GM21723 (cell line): ENCODE measurements at regions not wholly inside any gene's neighbourhood (a gene's known extent, or its start where the extent isn't known, plus 50 kb on each side); places are given as distances from the start of the nearest gene placed in this dataset.
"Not testable (repeated sequence)": the region's sequence is repeated elsewhere in the genome, so short reads cannot be mapped to it uniquely, and the experiment has no call there.

Experiments
- ATAC-seq: cut with Tn5 transposase; IDR thresholded peaks from one replicate; pipeline ENCODE4 v1.9.1; 2021; ENCODE audit warnings: mild to moderate bottlenecking, moderate library complexity; ENCODE audit not compliant: unreplicated experiment

DNA sequence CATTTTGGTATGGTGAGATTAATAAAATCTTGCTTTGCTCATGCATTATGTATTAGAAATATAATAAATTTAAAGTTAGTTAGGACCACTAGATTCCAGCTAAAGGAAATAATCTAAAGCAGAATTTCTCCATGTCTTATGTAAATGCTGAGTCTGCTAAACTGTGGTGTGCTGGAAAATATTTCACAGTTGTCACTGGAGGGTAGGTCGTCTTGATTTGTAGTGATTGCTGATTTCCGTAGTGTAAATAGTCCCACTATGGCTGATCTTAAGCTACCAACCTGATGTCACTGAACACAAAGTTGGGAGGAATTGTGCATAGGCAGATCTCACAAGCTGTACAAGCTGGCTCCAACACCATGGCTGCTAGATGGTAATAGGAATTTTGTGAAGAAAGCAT, 133.4 kb upstream of the NR3C2 start:
- ATAC-seq = no peak

GRCh38 chr4:148574911-148575310, 132.7 kb upstream of the NR3C2 start:
- ATAC-seq = no peak

- ATAC-seq = no peak
Measured at GRCh38 chr4:148574502-148574901, 132.3 kb upstream of the NR3C2 start.

DNA sequence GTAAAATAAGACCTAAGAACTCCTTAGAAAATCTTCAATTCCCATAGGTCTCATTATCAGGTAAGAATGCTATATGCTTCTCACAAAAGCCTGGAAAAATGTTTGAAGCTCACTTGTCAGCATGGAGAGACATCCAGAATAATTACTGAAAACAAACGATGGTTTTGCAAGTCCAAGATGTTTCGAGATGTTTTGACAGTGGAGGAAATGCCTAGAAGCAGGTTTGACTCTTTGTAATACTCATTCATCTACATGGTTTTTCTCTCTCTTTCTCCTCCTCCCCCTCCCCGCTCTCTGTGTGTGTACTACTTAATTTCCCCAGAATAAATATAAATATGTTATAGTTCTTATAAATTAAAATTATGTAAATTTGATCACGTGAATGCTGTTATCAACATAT, 131.9 kb upstream of the NR3C2 start:
- no peak for ATAC-seq

- no peak for ATAC-seq
Measured at GRCh38 chr4:148573296-148573695, 131.1 kb upstream of the NR3C2 start.

DNA sequence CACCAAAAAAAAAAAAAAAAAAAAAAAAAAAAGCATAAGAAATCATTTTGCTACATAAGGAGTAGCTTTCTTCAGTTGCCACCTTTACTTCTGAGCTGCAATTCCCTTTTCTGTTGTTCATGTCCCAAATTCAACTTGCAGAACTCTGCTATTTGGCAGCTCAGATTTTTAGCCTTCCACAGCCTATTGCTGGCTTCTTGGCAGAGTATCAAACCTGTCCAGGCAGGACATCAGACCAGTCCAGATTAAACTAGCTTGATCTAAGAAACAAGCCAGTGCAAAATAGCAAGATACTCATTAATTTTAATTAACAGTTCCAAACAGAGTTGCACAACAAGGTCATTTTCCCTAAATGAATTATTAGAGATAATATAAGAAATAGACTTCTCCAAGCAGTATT, 123.6 kb upstream of the NR3C2 start:
- no peak for ATAC-seq

DNA sequence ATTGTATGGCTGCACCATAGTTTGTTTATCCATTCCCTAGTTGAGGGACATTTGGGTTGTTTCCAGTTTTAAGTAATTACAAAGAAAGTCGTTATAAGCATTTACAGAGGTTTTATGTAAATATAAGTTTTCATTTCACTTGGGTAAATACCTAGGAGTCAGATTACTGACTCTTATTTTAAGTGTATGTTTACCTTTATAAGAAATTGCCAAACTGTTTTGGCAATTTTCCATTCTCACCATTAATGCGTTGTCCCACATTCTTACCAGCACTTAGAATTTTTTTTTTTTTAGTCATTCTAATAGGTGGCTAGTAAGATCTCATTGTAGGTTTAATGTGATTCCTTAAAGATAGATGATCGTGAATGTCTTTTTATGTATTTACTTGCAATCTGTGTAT, 121.5 kb upstream of the NR3C2 start:
- no peak for ATAC-seq

GRCh38 chr4:148561467-148561866, 119.3 kb upstream of the NR3C2 start:
- no peak for ATAC-seq

DNA sequence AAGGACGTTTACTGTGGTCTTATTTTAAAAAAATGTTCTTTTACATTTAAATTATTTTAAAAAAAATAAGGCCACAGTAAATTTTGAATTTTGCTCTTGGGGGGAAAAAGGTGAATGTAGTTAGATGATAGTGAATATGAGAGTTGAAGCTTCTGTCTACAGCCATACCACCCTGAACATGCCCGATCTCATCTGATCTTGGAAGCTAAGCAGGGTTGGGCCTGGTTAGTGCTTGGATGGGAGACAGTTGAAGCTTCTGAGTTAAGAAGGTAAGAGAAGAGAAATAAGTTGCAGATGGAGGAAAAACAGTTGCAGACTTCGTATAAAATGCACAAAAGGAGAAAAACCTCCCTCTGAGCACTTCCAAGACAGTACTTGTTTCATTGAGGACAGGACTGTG, 115.6 kb upstream of the NR3C2 start:
- no peak for ATAC-seq

DNA sequence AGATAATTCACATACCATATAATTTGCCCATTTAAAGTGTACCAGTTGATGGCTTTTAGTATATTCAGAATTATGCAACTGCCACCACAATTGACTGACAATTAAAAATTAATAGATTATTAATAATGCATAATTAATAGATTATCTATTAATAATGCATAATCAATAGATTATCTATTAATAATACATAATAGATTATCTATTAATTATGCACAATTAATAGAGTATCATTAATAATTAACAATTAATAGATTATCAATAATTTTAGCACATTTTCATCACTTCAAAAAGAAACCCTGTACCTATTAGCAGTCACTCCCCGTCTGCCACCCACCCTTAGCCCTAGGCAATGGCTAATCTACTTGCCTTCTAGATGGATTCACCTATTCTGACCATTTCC, 108.6 kb upstream of the NR3C2 start:
- ATAC-seq = no peak

DNA sequence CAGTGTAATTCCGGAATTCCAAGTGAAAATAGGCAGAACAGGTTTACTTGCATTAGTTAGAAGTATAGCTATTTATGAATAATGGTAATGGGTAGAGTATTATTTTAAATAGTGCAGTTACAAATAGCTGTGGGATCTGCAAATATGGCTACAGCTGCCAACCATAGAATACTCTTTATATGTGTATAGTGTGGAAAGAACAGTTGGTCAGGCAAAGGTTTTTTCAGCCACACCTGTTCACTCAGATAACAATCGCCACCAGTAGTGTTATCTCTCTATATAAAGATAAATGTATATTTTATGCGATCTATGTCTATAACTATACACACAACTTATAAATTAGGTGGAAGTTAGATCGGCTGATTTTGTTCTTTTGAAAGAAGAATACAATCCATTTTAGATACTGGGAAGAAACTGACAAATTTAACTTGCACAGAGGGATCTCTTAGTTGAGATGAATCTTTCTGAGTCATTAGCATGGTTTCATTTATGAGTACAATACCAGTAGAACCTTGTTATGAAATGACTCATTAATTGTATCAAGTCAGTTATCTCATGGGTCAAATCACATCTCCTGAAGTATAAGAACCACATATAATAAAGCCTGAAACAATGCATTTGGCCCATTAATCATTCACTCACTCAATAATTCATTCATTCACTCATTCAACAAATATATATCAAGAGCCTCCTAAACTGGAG, 100.9 kb upstream of the NR3C2 start:
- ATAC-seq = no peak

DNA sequence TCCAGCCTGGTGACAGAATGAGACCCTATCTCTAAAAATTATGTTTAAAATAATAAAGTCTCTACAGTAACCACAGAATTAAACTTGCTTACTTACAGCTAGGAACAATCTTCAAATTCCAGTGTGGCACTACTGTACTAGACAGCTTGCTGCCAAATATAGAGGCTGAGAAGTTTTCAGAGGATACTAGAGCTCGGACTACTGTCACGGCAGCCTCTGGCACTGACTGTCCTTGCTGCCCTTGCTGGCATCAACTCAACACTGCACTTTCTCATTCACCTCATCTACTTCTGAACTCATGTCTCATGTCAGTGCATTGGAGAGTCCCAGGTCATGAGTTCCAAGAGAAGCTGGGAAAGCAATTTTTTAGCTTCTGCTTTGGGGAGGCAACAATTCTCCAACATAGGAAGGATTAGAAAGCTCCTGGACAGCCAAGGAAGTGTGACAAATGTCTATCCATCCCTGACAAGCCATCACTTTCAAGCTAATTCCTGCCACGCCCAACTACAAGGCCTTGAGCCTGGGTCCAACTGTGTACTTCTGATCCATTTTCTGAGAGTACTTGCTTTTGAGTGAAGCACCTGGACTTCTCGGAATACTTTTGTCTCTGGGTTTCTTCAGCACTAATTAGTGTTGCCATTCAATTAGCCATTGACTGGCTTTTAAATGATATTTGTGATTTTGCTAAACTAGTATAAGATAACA, 98.6 kb upstream of the NR3C2 start:
- no peak for ATAC-seq

DNA sequence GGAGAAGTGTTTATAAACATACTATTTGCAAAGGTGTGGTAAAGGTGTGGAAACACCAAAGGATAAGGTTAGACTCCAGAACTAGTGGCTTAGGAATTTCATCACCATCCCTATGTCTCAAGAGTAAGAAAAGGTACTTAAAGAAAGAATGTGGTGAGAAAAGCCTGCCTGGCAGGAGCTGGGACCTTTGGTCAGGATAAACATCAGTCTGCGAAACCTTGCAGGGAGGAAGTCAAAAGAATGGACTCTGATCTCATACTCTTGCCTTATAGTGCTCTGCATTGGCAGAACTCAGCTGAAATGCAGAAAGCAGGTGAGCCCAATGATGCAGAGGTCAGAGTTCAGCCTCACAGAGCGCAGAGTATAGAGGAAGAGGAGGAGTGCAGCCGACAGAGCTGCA, 97.2 kb upstream of the NR3C2 start:
- ATAC-seq = no peak

DNA sequence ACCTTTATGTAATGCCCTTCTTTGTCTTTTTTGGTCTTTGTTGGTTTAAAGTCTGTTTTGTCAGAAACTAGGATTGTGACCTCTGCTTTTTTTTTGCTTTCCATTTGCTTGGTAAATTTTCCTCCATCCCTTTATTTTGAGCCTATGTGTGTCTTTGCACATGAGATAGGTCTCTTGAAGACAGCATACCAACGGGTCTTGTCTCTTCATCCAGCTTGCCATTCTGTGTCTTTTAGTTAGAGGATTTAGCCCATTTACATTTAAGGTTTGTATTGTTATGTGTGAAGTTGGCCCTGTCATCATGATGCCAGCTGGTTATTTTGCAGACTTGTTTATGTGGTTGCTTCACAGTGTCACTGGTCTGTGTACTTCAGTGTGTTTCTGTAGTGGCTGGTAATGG, 91.6 kb upstream of the NR3C2 start:
- ATAC-seq = not testable (repeated sequence)

DNA sequence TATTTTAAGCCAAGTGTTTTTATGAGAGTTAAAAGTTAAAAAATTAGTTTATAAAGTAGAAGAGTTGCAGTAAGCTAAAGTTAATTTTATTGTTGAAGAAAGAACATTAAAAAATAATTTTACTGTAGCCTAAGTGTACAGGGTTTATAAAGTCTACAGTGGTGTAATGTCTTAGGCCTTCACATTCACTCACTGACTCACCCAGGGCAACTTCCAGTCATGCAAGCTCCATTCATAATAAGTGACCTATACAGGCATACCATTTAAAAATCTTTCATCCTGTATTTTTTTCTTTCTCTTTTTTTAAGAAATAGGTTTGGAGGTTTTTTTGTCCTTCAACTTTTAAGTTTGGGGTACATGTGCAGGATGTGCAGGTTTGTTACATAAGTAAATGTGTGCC, 87.9 kb upstream of the NR3C2 start:
- no peak for ATAC-seq

DNA sequence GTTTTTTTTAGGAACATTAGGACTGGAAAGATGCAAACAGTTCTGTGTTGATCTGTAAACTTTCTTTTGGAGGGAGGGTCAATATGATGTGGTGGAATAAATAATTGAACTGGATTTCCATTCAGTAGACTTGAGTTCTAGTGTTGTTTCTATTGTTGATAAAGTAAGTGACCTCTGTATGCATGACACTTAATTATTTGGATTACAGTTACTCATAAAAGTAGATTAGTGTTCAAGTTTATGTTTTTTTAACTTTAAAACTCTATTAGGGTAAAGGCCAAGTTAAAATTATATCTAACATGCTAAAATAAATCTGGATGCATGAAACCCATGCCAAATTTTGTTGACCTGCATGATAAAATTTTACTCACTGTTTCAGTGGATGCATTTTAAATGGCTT, 85.4 kb upstream of the NR3C2 start:
- ATAC-seq = no peak

DNA sequence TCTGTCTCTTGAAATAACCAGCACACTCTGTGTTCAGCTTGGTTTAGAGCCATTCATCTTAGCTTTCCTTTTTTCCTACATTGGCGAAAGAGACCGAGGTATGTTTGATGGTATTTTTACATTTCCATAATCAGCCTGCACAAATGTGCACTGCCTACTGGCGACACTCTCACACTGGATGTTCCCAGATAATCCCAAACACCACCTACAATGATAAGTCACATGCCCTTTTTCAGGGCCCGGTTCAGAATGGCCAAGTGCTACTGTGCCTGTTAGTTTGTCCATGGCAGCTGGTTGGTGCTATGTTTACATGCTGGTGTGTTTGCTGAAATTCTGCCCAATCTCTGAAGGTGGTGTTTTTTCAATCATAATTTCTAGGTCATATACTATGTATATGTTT, 80.8 kb upstream of the NR3C2 start:
- no peak for ATAC-seq

- no peak for ATAC-seq
Measured at GRCh38 chr4:148515248-148515647, 73.0 kb upstream of the NR3C2 start.

- no peak for ATAC-seq
Measured at GRCh38 chr4:148514581-148514980, 72.4 kb upstream of the NR3C2 start.

- no peak for ATAC-seq
Measured at GRCh38 chr4:148514041-148514440, 71.8 kb upstream of the NR3C2 start.

DNA sequence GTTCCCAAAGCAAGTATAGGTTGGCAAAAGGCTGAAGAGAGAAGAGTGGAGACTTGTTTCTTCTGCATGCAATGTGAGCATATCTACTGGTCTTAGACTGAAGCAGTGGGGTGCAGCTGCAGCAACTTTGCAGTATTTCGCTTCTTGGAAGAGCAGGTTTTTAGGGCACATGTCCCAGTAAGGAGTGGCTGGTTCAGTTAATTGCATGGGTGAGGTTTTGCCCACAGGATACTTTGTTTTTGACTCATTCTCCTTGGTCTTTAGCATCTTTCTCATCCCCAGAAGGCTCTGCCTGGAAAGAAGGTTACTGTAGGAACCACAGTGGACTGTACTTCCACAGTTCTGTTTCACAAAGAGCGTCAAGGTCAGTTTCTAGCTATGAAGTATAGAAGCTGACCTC, 68.0 kb upstream of the NR3C2 start:
- no peak for ATAC-seq

- ATAC-seq = no peak
Measured at GRCh38 chr4:148503681-148504080, 61.5 kb upstream of the NR3C2 start.

- ATAC-seq = no peak
Measured at GRCh38 chr4:148497258-148497657, 55.0 kb upstream of the NR3C2 start.
